K562 (cell line): ENCODE measurements at regions not wholly inside any gene's neighbourhood (a gene's known extent, or its start where the extent isn't known, plus 50 kb on each side); places are given as distances from the start of the nearest gene placed in this dataset.

Experiments
- ATAC-seq: fragments of 200-7000 bp; cut with Tn5 transposase; 3 replicates; pipeline ENCODE4 v1.9.1; 2020; ENCODE audit warnings: moderate library complexity
- BruUV-seq: library from RNA; stranded (reverse); fragments of 400-500 nt; replicated peaks from 2 replicates; lab custom pipeline; 2021; lab: Mats Ljungman, UMichigan
- CTCF ChIA-PET: fragments of 300-600 bp; formaldehyde crosslinking; extraction: SDS; loops from one replicate; lab custom pipeline; 2021; ENCODE audit warnings: low intra/inter-chr PET ratio; lab: Yijun Ruan, JAX
- POLR2A ChIA-PET: fragments of 300-600, 350-650 bp; sonication (Branson Sonifier 250); formaldehyde crosslinking; extraction: SDS; loops from one replicate; lab custom pipeline; 2021; ENCODE audit warnings: antibody characterized with exemption, inconsistent platforms; lab: Yijun Ruan, JAX
- DNase-seq, 4 experiments: peaks; one replicate each; pipeline versions ENCODE4 v3.0.0 to v3.0.0-alpha.2; 2011 to 2018; ENCODE audit warnings: low spot score in 3 of 4, mixed read lengths in 3 of 4; ENCODE audit errors: extremely low read depth in 1 of 4
- FAIRE-seq: peaks from 2 replicates; lab custom pipeline; 2011; peaks lifted over from hg19 to GRCh38; lab: Jason Lieb, UNC
- H2AFZ ChIP-seq: 2 replicates; pipeline ENCODE4 v1.6.0; 2011; ENCODE audit warnings: low read depth, low read length, control low read depth, inconsistent platforms
- H3K27ac ChIP-seq: fragments of 200-600 bp; 3 replicates; pipeline ENCODE4 v1.8.0; 2011; ENCODE audit warnings: low read depth, mild to moderate bottlenecking, control low read depth, inconsistent platforms, low read length, moderate library complexity, mixed read lengths; ENCODE audit errors: extremely low read depth
- H3K27me3 ChIP-seq, 2 experiments: fragments of 300-600 bp in 1 of 2; 2 replicates in 1 of 2; 3 replicates in 1 of 2; pipeline versions ENCODE4 v1.6.0 to v1.8.0; 2011; ENCODE audit warnings: inconsistent platforms in 2 of 2, low read length in 2 of 2, mild to moderate bottlenecking in 1 of 2, mixed read lengths in 1 of 2, moderate library complexity in 1 of 2; ENCODE audit not compliant: control insufficient read depth in 2 of 2, insufficient read depth in 2 of 2
- H3K36me3 ChIP-seq: fragments of 300-600 bp; 3 replicates; pipeline ENCODE4 v1.8.0; 2011; ENCODE audit warnings: mild to moderate bottlenecking, low read length, inconsistent platforms; ENCODE audit not compliant: control insufficient read depth, insufficient read depth
- H3K4me1 ChIP-seq, 2 experiments: fragments of 200-600 bp in 1 of 2; replicated peaks in 1 of 2; 2 replicates in 1 of 2; 3 replicates in 1 of 2; pipeline versions ENCODE4 v1.5.1 to v1.8.0; 2011; ENCODE audit warnings: inconsistent platforms in 2 of 2, low read length in 2 of 2, mild to moderate bottlenecking in 1 of 2, mixed read lengths in 1 of 2, moderate library complexity in 1 of 2; ENCODE audit not compliant: control insufficient read depth in 2 of 2, insufficient read depth in 2 of 2
- H3K4me2 ChIP-seq: 2 replicates; pipeline ENCODE4 v1.6.1; 2011; ENCODE audit warnings: low read length, control low read depth, inconsistent platforms, mixed read lengths; ENCODE audit not compliant: insufficient read depth
- H3K4me3 ChIP-seq: fragments of 200-600 bp; sonication (generic), shearing (Covaris generic); 2 replicates; pipeline ENCODE4 v1.5.1; 2016; ENCODE audit warnings: control low read depth, inconsistent platforms
- H3K79me2 ChIP-seq: fragments of 200-600 bp; 3 replicates; pipeline ENCODE4 v1.8.0; 2011; ENCODE audit warnings: low read length, inconsistent platforms; ENCODE audit not compliant: control insufficient read depth, insufficient read depth
- H3K9ac ChIP-seq, 2 experiments: 2 replicates each; pipeline versions ENCODE4 v1.6.0 to v1.6.1; 2011; ENCODE audit warnings: low read depth in 2 of 2, low read length in 2 of 2, control low read depth in 1 of 2, inconsistent platforms in 1 of 2, mild to moderate bottlenecking in 1 of 2, mixed read lengths in 1 of 2; ENCODE audit not compliant: insufficient read depth in 1 of 2
- H3K9me1 ChIP-seq: one replicate; pipeline ENCODE4 v1.6.0; 2011; ENCODE audit warnings: inconsistent platforms, mild to moderate bottlenecking, low read length, moderate library complexity; ENCODE audit not compliant: control insufficient read depth, insufficient read depth
- H3K9me3 ChIP-seq: replicated peaks from 2 replicates; pipeline ENCODE4 v1.5.1; 2011; ENCODE audit warnings: low read depth, low read length, inconsistent platforms; ENCODE audit not compliant: control insufficient read depth, insufficient read depth
- H4K20me1 ChIP-seq: replicated peaks from 2 replicates; pipeline ENCODE4 v1.6.1; 2011; ENCODE audit warnings: low read length, inconsistent platforms, mixed read lengths; ENCODE audit not compliant: control insufficient read depth, insufficient read depth
- ARNT ChIP-seq, 2 experiments: fragments of 450-650 bp; IDR thresholded peaks; 2 replicates each; pipeline ENCODE4 v1.6.1; 2016; ENCODE audit warnings: mild to moderate bottlenecking in 1 of 2
- BRD9 ChIP-seq: fragments of 450-650 bp; IDR thresholded peaks from 2 replicates; pipeline ENCODE4 v1.6.1; 2018; ENCODE audit warnings: low read depth; ENCODE audit not compliant: partially characterized antibody
- CEBPG ChIP-seq, 3 experiments: fragments of 200-800 bp in 1 of 3; sonication (Bioruptor generic) in 1 of 3; sonication (generic) in 1 of 3; formaldehyde crosslinking in 1 of 3; IDR thresholded peaks in 2 of 3; conservative IDR thresholded peaks in 1 of 3; 2 replicates each; pipeline versions ENCODE4 v1.6.1 to v1.8.0; 2016 to 2022; ENCODE audit warnings: missing compliant biosample characterization in 2 of 3, missing genetic modification characterization in 2 of 3, mild to moderate bottlenecking in 1 of 3, missing genetic modification reagents in 1 of 3
- CHD4 ChIP-seq: fragments of 200-600 bp; sonication (generic); IDR thresholded peaks from 3 replicates; pipeline ENCODE4 v1.6.1; 2012; ENCODE audit warnings: low read depth, mild to moderate bottlenecking, mixed read lengths, low read length, inconsistent platforms; ENCODE audit not compliant: insufficient read depth, insufficient replicate concordance, poor library complexity, severe bottlenecking
- ELK3 ChIP-seq: fragments of 450-650 bp; formaldehyde crosslinking; IDR thresholded peaks from 2 replicates; pipeline ENCODE4 v1.4.0; 2020; ENCODE audit warnings: mild to moderate bottlenecking
- FOXJ2 ChIP-seq: fragments of 200-800 bp; sonication (Bioruptor generic); IDR thresholded peaks from 2 replicates; pipeline ENCODE4 v1.6.1; 2016; ENCODE audit warnings: missing genetic modification characterization, missing compliant biosample characterization
- GABPA ChIP-seq: fragments of 200-800 bp; sonication (Bioruptor generic); conservative IDR thresholded peaks from 2 replicates; pipeline ENCODE4 v1.6.1; 2016; ENCODE audit warnings: low read depth, missing genetic modification characterization, missing compliant biosample characterization
- HMGXB4 ChIP-seq: sonication (generic); formaldehyde crosslinking; IDR thresholded peaks from 2 replicates; pipeline ENCODE4 v1.8.1; 2023; ENCODE audit warnings: mild to moderate bottlenecking, missing genetic modification reagents
- PRDM10 ChIP-seq: fragments of 450-650 bp; IDR thresholded peaks from 2 replicates; pipeline ENCODE4 v1.6.1; 2018; ENCODE audit not compliant: partially characterized antibody
- RFX1 ChIP-seq: fragments of 450-650 bp; IDR thresholded peaks from 2 replicates; pipeline ENCODE4 v1.6.1; 2016; ENCODE audit warnings: mild to moderate bottlenecking, moderate library complexity
- U2AF1 ChIP-seq: fragments of 200-400 bp; formaldehyde crosslinking; optimal IDR thresholded peaks from 2 replicates; pipeline ENCODE3; 2017; ENCODE audit warnings: mild to moderate bottlenecking, low read depth, low read length, moderate library complexity
- ZBTB5 ChIP-seq: fragments of 450-650 bp; IDR thresholded peaks from 2 replicates; pipeline ENCODE4 v1.6.1; 2017; ENCODE audit warnings: antibody characterized with exemption
- ZNF140 ChIP-seq: fragments of 250-450 bp; sonication (Bioruptor Pico); IDR thresholded peaks from 2 replicates; pipeline ENCODE4 v1.8.0; 2021; ENCODE audit warnings: moderate library complexity, mild to moderate bottlenecking, inconsistent platforms
- ZNF24 ChIP-seq: fragments of 450-650 bp; IDR thresholded peaks from 2 replicates; pipeline ENCODE4 v1.6.1; 2016
- ZNF79 ChIP-seq: fragments of 250-450 bp; sonication (Bioruptor Pico); IDR thresholded peaks from 2 replicates; pipeline ENCODE4 v1.4.0; 2020; ENCODE audit warnings: low read depth, mild to moderate bottlenecking, moderate library complexity
- WGBS: fragments of 100-300 bp; shearing (Covaris generic); methylation state at CpG from one replicate; pipeline ENCODE4 v1.1.6; 2016; ENCODE audit warnings: low coverage, mixed read lengths; ENCODE audit not compliant: insufficient coverage; ENCODE audit errors: missing lambda C conversion rate; 5-methylcytosine and 5-hydroxymethylcytosine counted together
- in situ Hi-C: fragments of 300-500 bp; cut with MboI; formaldehyde crosslinking; loops from 4 replicates; pipeline ENCODE4 v1.15.0; 2018; ENCODE audit warnings: inconsistent platforms, mixed read lengths
- intact Hi-C: fragments of 100-400 bp; cut with micrococcal nuclease; formaldehyde crosslinking; loops from 2 replicates; pipeline ENCODE4 v1.14.2; 2022

GRCh38 chr18:78407466-78407844 lies 572.2 kb upstream of the SALL3 start:
- H3K79me2 ChIP-seq, result no peaks in the 10 kb centered on the region
- H3K9ac ChIP-seq, result no peak overlapping the region
- FAIRE-seq, result no peak
- CTCF ChIA-PET, result no interaction called here
- 3% methylated on average over 4 of the region's 4 CpGs for WGBS
- no peaks in the 10 kb centered on the region for H3K9me1 ChIP-seq
- H3K27me3 ChIP-seq, result peaks cover 0 to 26% of the 10 kb centered on the region in 2 experiments; a peak in 2 of 5 replicates
- H3K4me2 ChIP-seq, result no peak overlapping the region
- H4K20me1 ChIP-seq, result no peaks in the 10 kb centered on the region
- H2AFZ ChIP-seq, result no peak overlapping the region
- no peak overlapping the region for H3K27ac ChIP-seq
- in situ Hi-C loops, result no loop called here
- H3K4me3 ChIP-seq, result no peak overlapping the region
- BruUV-seq, result no TSS peak
- no peaks in the 10 kb centered on the region for H3K9me3 ChIP-seq
- POLR2A ChIA-PET, result interaction anchor here (0.7 kb wide), 1 partner anchor 177 kb away, joined by 3 read pairs; no protein-coding TSS in a partner anchor
- no peak for ATAC-seq
- intact Hi-C loops, result no loop called here
- no peaks in the 10 kb centered on the region for H3K36me3 ChIP-seq
- DNase-seq, result no peak
- H3K4me1 ChIP-seq, result no peaks in the 10 kb centered on the region
- no peak for TF ChIP-seq HMGXB4 (CRISPR knock-in tag)
- no peak for TF ChIP-seq BRD9
- TF ChIP-seq GABPA (tag), result no peak
- TF ChIP-seq ZNF24, result no peak
- TF ChIP-seq FOXJ2 (tag), result no peak
- no peak for TF ChIP-seq ELK3 (CRISPR knock-in tag)
- no peak for TF ChIP-seq ARNT (IDR thresholded peaks at IDR 0.05)
- no peak for TF ChIP-seq PRDM10
- no peak for TF ChIP-seq RFX1
- TF ChIP-seq U2AF1, result no peak
- TF ChIP-seq ZBTB5, result no peak
- no peak for TF ChIP-seq CEBPG (CRISPR knock-in tag; IDR thresholded peaks at IDR 0.05)
- TF ChIP-seq CEBPG (tag; conservative IDR thresholded peaks at IDR 0.05 in 1 of 2, IDR thresholded peaks at IDR 0.05 in 1 of 2), result no peak
- no peak for TF ChIP-seq ZNF140 (CRISPR knock-in tag)
- TF ChIP-seq CHD4, result no peak
- no peak for TF ChIP-seq ZNF79
